ENCODE measurements at regions not wholly inside any gene's neighbourhood (a gene's known extent, or its start where the extent isn't known, plus 50 kb on each side); places are given as distances from the start of the nearest gene placed in this dataset.

GRCh38 chr16:60371591-60371990 is 1637.5 kb upstream of the GOT2 start:
- TF ChIP-seq CTCF (conservative IDR thresholded peaks at IDR 0.05 in 1 of 2, IDR thresholded peaks at IDR 0.05 in 1 of 2; ENCODE audit: extremely low read depth in 1 of 2, insufficient read depth in 1 of 2, low read depth in 1 of 2, low read length in 2 of 2): no peak
- TF ChIP-seq EZH2 (IDR thresholded peaks at IDR 0.05; ENCODE audit: borderline replicate concordance, low read length): no peak
